ENCODE measurements at regions not wholly inside any gene's neighbourhood (a gene's known extent, or its start where the extent isn't known, plus 50 kb on each side); places are given as distances from the start of the nearest gene placed in this dataset.

- no TSS peak for BruUV-seq (replicated peaks)
- CTCF ChIA-PET (ENCODE audit: low intra/inter-chr PET ratio, low total read pairs) = no interaction called here
- Histone ChIP-seq H3K9ac (ENCODE audit: insufficient read depth, low read depth, low read length) (no peak overlapping the region), H3K4me1 (ENCODE audit: insufficient read depth, low read length) (no peaks in the 10 kb centered on the region), H2AFZ (ENCODE audit: low read length) (no peak overlapping the region), H3K36me3 (replicated peaks in 1 of 2; ENCODE audit: control insufficient read depth in 1 of 2, insufficient read depth in 2 of 2, low read length in 2 of 2) (no peaks in the 10 kb centered on the region), H3K27me3 (ENCODE audit: control insufficient read depth in 1 of 2, insufficient read depth in 2 of 2, low read length in 2 of 2) (peaks cover 1 to 10% of the 10 kb centered on the region in 2 experiments; a peak in 2 of 5 replicates), H3K27ac (ENCODE audit: extremely low read length, insufficient read depth, low read length) (no peak overlapping the region), H3K9me3 (ENCODE audit: low read length) (no peaks in the 10 kb centered on the region), H3K4me3 (replicated peaks in 1 of 3; ENCODE audit: insufficient read depth in 1 of 3, low read depth in 2 of 3, low read length in 3 of 3) (no peak overlapping the region), H3K4me2 (ENCODE audit: low read depth, low read length) (no peak overlapping the region), H4K20me1 (ENCODE audit: insufficient read depth, low read length) (no peaks in the 10 kb centered on the region), H3K79me2 (ENCODE audit: insufficient read depth, low read length) (no peaks in the 10 kb centered on the region)
- DNase-seq (ENCODE audit: low spot score) (no peak), FAIRE-seq (no peak), ATAC-seq (no peak)
- POLR2A ChIA-PET = no interaction called here
- WGBS (ENCODE audit: low lambda C conversion rate) = 0% methylated on average over 1 of the region's 1 CpG
- intact Hi-C loops (cut with micrococcal nuclease; ENCODE audit: unreplicated experiment) (no loop called here), in situ Hi-C loops (cut with HindIII; ENCODE audit: extremely low pct_ligation_motif_present, low pct_unique_long_range_greater_than_20kb) (no loop called here)
- peak; percentile 32 to 56; a peak in 3 of 4 replicates for TF ChIP-seq MAFK (conservative IDR thresholded peaks at IDR 0.05 in 1 of 2, IDR thresholded peaks at IDR 0.05 in 1 of 2; ENCODE audit: low read length in 2 of 2)
- TF ChIP-seq TBX3 (IDR thresholded peaks at IDR 0.05; ENCODE audit: borderline replicate concordance) = no peak
Measured at GRCh38 chr12:13299457-13299856, 102.9 kb downstream of the EMP1 start.

GRCh38 chr12:13293096-13293495, 96.6 kb downstream of the EMP1 start:
- no peak overlapping the region for H3K27ac ChIP-seq (ENCODE audit: extremely low read length, insufficient read depth, low read length)
- no peaks in the 10 kb centered on the region for H3K79me2 ChIP-seq (ENCODE audit: insufficient read depth, low read length)
- no peaks in the 10 kb centered on the region for H3K4me1 ChIP-seq (ENCODE audit: insufficient read depth, low read length)
- POLR2A ChIA-PET = no interaction called here
- FAIRE-seq = no peak
- no peaks in the 10 kb centered on the region for H3K36me3 ChIP-seq (replicated peaks in 1 of 2; ENCODE audit: control insufficient read depth in 1 of 2, insufficient read depth in 2 of 2, low read length in 2 of 2)
- no peak overlapping the region for H3K4me3 ChIP-seq (replicated peaks in 1 of 3; ENCODE audit: insufficient read depth in 1 of 3, low read depth in 2 of 3, low read length in 3 of 3)
- peaks cover 1 to 10% of the 10 kb centered on the region in 2 experiments; a peak in 2 of 5 replicates for H3K27me3 ChIP-seq (ENCODE audit: control insufficient read depth in 1 of 2, insufficient read depth in 2 of 2, low read length in 2 of 2)
- in situ Hi-C loops (cut with HindIII; ENCODE audit: extremely low pct_ligation_motif_present, low pct_unique_long_range_greater_than_20kb) (no loop called here), intact Hi-C loops (cut with micrococcal nuclease; ENCODE audit: unreplicated experiment) (no loop called here)
- ATAC-seq = no peak
- BruUV-seq (replicated peaks) = no TSS peak
- WGBS (ENCODE audit: low lambda C conversion rate) = 26% methylated on average over 4 of the region's 4 CpGs
- CTCF ChIA-PET (ENCODE audit: low intra/inter-chr PET ratio, low total read pairs) = no interaction called here
- no peak overlapping the region for H2AFZ ChIP-seq (ENCODE audit: low read length)
- no peak for DNase-seq (ENCODE audit: low spot score)
- H3K4me2 ChIP-seq (ENCODE audit: low read depth, low read length) = no peak overlapping the region
- no peaks in the 10 kb centered on the region for H4K20me1 ChIP-seq (ENCODE audit: insufficient read depth, low read length)
- no peaks in the 10 kb centered on the region for H3K9me3 ChIP-seq (ENCODE audit: low read length)
- H3K9ac ChIP-seq (ENCODE audit: insufficient read depth, low read depth, low read length) = no peak overlapping the region
- no peak for TF ChIP-seq MTF2 (CRISPR knock-in tag; IDR thresholded peaks at IDR 0.05; ENCODE audit: borderline replicate concordance)
- TF ChIP-seq GFI1 (CRISPR knock-in tag; IDR thresholded peaks at IDR 0.05; ENCODE audit: borderline replicate concordance) = no peak
- TF ChIP-seq ARNT (IDR thresholded peaks at IDR 0.05) = no peak
- no peak for TF ChIP-seq ZNF160 (CRISPR knock-in tag; IDR thresholded peaks at IDR 0.05)
- no peak for TF ChIP-seq TOPORS (CRISPR knock-in tag; IDR thresholded peaks at IDR 0.05)
- TF ChIP-seq GABPA (IDR thresholded peaks at IDR 0.05; ENCODE audit: low read depth, low read length) = no peak
- no peak for TF ChIP-seq GABPA (CRISPR knock-in tag; IDR thresholded peaks at IDR 0.05; ENCODE audit: low read depth)
- no peak for TF ChIP-seq ETV5 (CRISPR knock-in tag; IDR thresholded peaks at IDR 0.05; ENCODE audit: borderline replicate concordance)
- no peak for TF ChIP-seq CSRNP2 (CRISPR knock-in tag; conservative IDR thresholded peaks at IDR 0.05; ENCODE audit: low read depth)

Measured in HepG2 (cell line).